Mucosa of descending colon (tissue), 3 donors: ENCODE measurements at regions not wholly inside any gene's neighbourhood (a gene's known extent, or its start where the extent isn't known, plus 50 kb on each side); places are given as distances from the start of the nearest gene placed in this dataset.

ENCODE experiments used
- ATAC-seq: fragments of 200-7000 bp; cut with Tn5 transposase; one replicate; pipeline ENCODE4 v1.9.1; 2020; ENCODE audit warnings: mild to moderate bottlenecking, moderate library complexity
- DNase-seq, 3 donors: peaks; one replicate each; pipeline ENCODE4 v3.0.0-alpha.2; 2020
- H3K36me3 ChIP-seq: fragments of 200-600 bp; one replicate; pipeline ENCODE4 v1.8.0; 2021; ENCODE audit warnings: low read depth, mild to moderate bottlenecking
- H3K4me1 ChIP-seq: fragments of 200-600 bp; one replicate; pipeline ENCODE4 v1.8.0; 2021; ENCODE audit warnings: low read depth, mild to moderate bottlenecking
- H3K4me3 ChIP-seq: fragments of 200-600 bp; one replicate; pipeline ENCODE4 v1.8.0; 2021; ENCODE audit warnings: mild to moderate bottlenecking
- H3K9me3 ChIP-seq: fragments of 200-600 bp; one replicate; pipeline ENCODE4 v1.8.0; 2021; ENCODE audit warnings: mild to moderate bottlenecking
- intact Hi-C, 2 donors: fragments of 100-400 bp; cut with DNase I in 1 of 2; cut with micrococcal nuclease in 1 of 2; formaldehyde crosslinking; loops; one replicate each; pipeline versions ENCODE4 v1.11.0 to v1.11.1; 2022; cut with DNase I, micrococcal nuclease
- TF ChIP-seq, protein P1 (sequence below): fragments of 200-600 bp; IDR thresholded peaks from one replicate; pipeline ENCODE4 v1.8.0; 2022; ENCODE audit warnings: antibody characterized with exemption, mild to moderate bottlenecking
- donor health status: DM: no; HTN: no; CAD: no; lungs with moderate emphysema.
- donor health status: DM: no; HTN: no; CAD: no.
- donor health status: DM: no; HTN: yes; CAD: no.

DNA sequence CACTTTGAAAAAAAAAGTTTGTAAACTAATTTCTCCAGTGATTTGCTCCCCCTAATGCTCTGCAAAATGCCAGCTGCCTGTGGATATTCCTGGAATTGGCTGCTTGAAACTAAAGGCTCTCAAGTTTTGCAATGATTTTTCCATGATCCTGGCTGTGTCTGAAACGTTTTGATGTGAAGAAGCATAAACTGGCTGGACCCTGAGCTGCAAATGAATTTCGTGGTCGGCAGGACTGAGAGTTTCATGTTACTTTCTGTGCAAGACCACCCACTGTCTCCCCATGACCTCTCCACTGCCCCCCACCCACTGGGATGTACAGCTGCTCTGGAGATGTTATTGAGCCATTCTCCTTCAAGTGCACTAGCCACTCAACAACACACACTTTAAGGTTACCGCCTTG lies 171.3 kb upstream of the SSTR4 start:
- Histone ChIP-seq H3K36me3 (no peaks in the 10 kb centered on the region), H3K4me1 (no peaks in the 10 kb centered on the region), H3K9me3 (no peaks in the 10 kb centered on the region), H3K4me3 (no peak overlapping the region)
- no peak for DNase-seq
- intact Hi-C loops, result no loop called here
- ATAC-seq, result no peak
- TF ChIP-seq, protein P1, sequence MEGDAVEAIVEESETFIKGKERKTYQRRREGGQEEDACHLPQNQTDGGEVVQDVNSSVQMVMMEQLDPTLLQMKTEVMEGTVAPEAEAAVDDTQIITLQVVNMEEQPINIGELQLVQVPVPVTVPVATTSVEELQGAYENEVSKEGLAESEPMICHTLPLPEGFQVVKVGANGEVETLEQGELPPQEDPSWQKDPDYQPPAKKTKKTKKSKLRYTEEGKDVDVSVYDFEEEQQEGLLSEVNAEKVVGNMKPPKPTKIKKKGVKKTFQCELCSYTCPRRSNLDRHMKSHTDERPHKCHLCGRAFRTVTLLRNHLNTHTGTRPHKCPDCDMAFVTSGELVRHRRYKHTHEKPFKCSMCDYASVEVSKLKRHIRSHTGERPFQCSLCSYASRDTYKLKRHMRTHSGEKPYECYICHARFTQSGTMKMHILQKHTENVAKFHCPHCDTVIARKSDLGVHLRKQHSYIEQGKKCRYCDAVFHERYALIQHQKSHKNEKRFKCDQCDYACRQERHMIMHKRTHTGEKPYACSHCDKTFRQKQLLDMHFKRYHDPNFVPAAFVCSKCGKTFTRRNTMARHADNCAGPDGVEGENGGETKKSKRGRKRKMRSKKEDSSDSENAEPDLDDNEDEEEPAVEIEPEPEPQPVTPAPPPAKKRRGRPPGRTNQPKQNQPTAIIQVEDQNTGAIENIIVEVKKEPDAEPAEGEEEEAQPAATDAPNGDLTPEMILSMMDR, result no peak

DNA sequence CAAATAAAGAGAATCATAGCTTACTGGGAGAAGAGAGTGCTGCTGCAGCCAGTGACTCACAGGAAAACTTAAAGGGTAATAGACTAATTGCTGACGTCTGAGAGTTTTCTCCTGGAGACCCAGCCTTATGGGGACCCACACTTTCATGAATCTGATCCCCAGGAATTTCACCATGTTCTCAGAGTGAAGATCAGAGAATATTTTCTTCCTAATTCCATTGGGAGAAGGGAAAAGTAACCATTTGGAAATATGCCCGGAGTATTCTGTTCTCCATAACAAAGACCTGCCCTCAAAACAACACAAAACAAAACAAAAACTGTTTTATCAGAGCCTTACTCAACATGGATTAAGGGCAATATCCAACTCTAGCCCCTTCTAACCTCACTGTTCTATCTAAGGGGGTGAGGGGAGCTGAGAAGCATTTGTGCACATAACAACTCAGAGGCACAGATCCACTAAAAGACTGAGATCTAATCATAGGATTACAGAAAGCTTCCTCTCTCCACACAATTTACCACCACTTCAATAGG lies 168.2 kb upstream of the SSTR4 start:
- intact Hi-C loops, result no loop called here
- ATAC-seq (no peak), DNase-seq (no peak)
- H3K4me3 ChIP-seq, result no peak overlapping the region
- H3K9me3 ChIP-seq, result no peaks in the 10 kb centered on the region
- H3K36me3 ChIP-seq, result no peaks in the 10 kb centered on the region
- no peaks in the 10 kb centered on the region for H3K4me1 ChIP-seq
- TF ChIP-seq, protein P1, result no peak

DNA sequence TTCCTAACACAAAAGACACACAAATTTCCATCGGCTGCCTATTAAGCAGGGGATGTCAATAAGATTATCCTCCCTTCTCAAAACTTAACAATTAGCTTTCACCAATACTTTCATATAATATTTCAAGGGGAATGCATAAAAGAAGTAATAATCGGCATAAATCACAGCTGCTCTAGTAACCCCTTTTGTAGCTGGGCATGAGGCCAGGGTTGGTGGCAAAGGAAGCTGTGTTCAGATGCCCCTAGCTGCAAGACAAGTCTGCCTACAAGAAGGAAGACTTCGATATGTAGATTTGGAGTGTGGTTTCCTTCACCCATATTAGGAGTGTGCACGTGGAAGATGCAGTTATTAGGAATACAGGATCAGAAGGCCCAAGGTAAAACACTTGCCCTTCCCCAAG lies 156.9 kb upstream of the SSTR4 start:
- DNase-seq, result no peak
- no peak for ATAC-seq
- Histone ChIP-seq H3K36me3 (no peaks in the 10 kb centered on the region), H3K9me3 (no peaks in the 10 kb centered on the region), H3K4me3 (no peak overlapping the region), H3K4me1 (no peaks in the 10 kb centered on the region)
- TF ChIP-seq, protein P1, result no peak
- intact Hi-C loops, result loop anchor here in 1 of 2 donors (10.0 kb wide), 1 partner anchor 57 kb away; no protein-coding TSS in a partner anchor

DNA sequence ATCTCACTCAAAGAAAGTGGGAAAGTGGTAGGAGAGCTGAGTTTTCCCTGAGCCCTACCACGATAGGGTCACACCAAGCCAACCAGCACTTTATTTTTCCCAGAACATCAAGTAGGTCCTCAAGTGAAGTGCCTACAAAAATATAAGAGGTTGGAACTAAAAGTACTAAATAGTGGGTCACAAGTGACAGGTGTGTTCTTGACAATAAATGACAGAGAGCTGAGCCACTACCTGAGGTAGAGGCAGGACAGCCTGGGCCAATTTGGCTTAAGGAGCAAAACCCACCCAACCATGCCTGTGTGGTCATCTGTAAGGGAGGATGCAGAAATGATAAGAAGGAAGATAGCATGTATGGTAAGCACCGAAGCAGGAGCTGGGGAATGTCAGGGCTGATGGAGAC lies 154.8 kb upstream of the SSTR4 start:
- H3K4me3 ChIP-seq, result no peak overlapping the region
- H3K4me1 ChIP-seq, result no peaks in the 10 kb centered on the region
- ATAC-seq (no peak), DNase-seq (no peak)
- intact Hi-C loops, result no loop called here
- no peaks in the 10 kb centered on the region for H3K36me3 ChIP-seq
- TF ChIP-seq, protein P1, result no peak
- H3K9me3 ChIP-seq, result no peaks in the 10 kb centered on the region

DNA sequence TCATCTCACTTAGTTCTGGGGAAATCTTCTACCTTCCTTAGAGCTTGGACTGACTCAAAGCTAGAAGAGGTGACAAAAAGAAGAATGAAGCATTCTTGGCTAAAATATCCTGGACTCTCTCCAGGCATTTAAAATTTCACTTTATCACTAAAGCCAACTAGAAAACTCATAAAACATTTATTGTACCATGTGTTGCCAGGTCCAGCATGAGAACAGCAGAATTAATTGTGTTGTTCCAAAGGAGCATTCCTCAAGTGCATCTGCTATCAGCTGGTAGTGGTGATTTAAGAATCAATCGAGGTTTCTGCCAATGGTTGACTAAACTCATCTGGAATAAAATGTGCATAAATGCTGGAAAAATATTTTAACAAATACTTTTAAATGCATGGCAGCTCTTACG lies 147.3 kb upstream of the SSTR4 start:
- H3K4me1 ChIP-seq, result no peaks in the 10 kb centered on the region
- H3K4me3 ChIP-seq, result no peak overlapping the region
- no peak for ATAC-seq
- intact Hi-C loops, result no loop called here
- no peak for DNase-seq
- H3K36me3 ChIP-seq, result no peaks in the 10 kb centered on the region
- TF ChIP-seq, protein P1, result no peak
- H3K9me3 ChIP-seq, result no peaks in the 10 kb centered on the region
